A549 (cell line): ENCODE measurements at regions not wholly inside any gene's neighbourhood (a gene's known extent, or its start where the extent isn't known, plus 50 kb on each side); places are given as distances from the start of the nearest gene placed in this dataset.
"Not testable (repeated sequence)": the region's sequence is repeated elsewhere in the genome, so short reads cannot be mapped to it uniquely, and the experiment has no call there.

Experiments used
- ATAC-seq, 2 experiments: fragments of 200-7000 bp in 1 of 2; fragments of >200 bp in 1 of 2; cut with Nextera tagmentation in 1 of 2; cut with Tn5 transposase in 1 of 2; 3 replicates each; pipeline versions ENCODE4 v1.8.0 to v1.9.1; 2018 to 2020; ENCODE audit warnings: mild to moderate bottlenecking in 1 of 2, moderate library complexity in 1 of 2
- CTCF ChIA-PET: fragments of 300-600 bp; sonication (Branson Sonifier 250); formaldehyde crosslinking; extraction: SDS; loops from one replicate; lab custom pipeline; 2021; ENCODE audit warnings: antibody characterized with exemption, inconsistent platforms; lab: Yijun Ruan, JAX
- POLR2A ChIA-PET: fragments of 350-600 bp; formaldehyde crosslinking; extraction: SDS; loops from one replicate; lab custom pipeline; 2021; ENCODE audit warnings: antibody characterized with exemption, inconsistent platforms; lab: Yijun Ruan, JAX
- DNase-seq, 2 experiments: peaks; one replicate each; pipeline versions ENCODE4 v3.0.0 to v3.0.0-alpha.2; 2011 to 2016; ENCODE audit warnings: low read depth in 1 of 2, low spot score in 1 of 2
- FAIRE-seq: peaks from 2 replicates; lab custom pipeline; 2011; peaks lifted over from hg19 to GRCh38; lab: Jason Lieb, UNC
- H3K27ac ChIP-seq, 2 experiments: fragments of >200 bp; sonication (Bioruptor Twin); formaldehyde crosslinking; 3 replicates each; pipeline ENCODE4 v1.5.1; 2016 to 2017
- H3K4me1 ChIP-seq: fragments of >200 bp; sonication (Bioruptor Twin); formaldehyde crosslinking; 3 replicates; pipeline ENCODE4 v1.6.1; 2016
- H3K4me2 ChIP-seq: fragments of >200 bp; sonication (Bioruptor Twin); formaldehyde crosslinking; 3 replicates; pipeline ENCODE4 v1.6.1; 2016
- H3K4me3 ChIP-seq: fragments of >200 bp; sonication (Bioruptor Twin); formaldehyde crosslinking; 3 replicates; pipeline ENCODE4 v1.5.1; 2016
- H3K9me3 ChIP-seq: fragments of >200 bp; sonication (Bioruptor Twin); formaldehyde crosslinking; 3 replicates; pipeline ENCODE4 v1.6.1; 2016
- EHF ChIP-seq: fragments of 250-450 bp; sonication (Bioruptor Pico); IDR thresholded peaks from 2 replicates; pipeline ENCODE4 v1.5.0; 2020; ENCODE audit warnings: mild to moderate bottlenecking
- FOSL2 ChIP-seq, 2 experiments: fragments of 450-650 bp in 1 of 2; fragments of >200 bp in 1 of 2; sonication (Bioruptor Twin) in 1 of 2; formaldehyde crosslinking; IDR thresholded peaks; 2 replicates each; pipeline versions ENCODE4 v1.5.0 to v1.6.1; 2016 to 2020; ENCODE audit warnings: mild to moderate bottlenecking in 1 of 2, moderate library complexity in 1 of 2
- HDAC2 ChIP-seq: fragments of 200-600 bp; sonication (generic); IDR thresholded peaks from 2 replicates; pipeline ENCODE4 v1.6.1; 2016
- HES2 ChIP-seq: fragments of >200 bp; sonication (Bioruptor Twin); formaldehyde crosslinking; IDR thresholded peaks from 2 replicates; pipeline ENCODE4 v1.6.1; 2016
- HOXB5 ChIP-seq: fragments of 250-450 bp; sonication (Bioruptor Pico); IDR thresholded peaks from 2 replicates; pipeline ENCODE4 v1.5.0; 2020; ENCODE audit warnings: mild to moderate bottlenecking, moderate library complexity
- KDM5A ChIP-seq: fragments of 200-600 bp; sonication (generic); IDR thresholded peaks from 2 replicates; pipeline ENCODE4 v1.6.1; 2016; ENCODE audit warnings: antibody characterized with exemption, mild to moderate bottlenecking
- NPAS2 ChIP-seq: fragments of 250-450 bp; sonication (Bioruptor Pico); IDR thresholded peaks from 2 replicates; pipeline ENCODE4 v1.8.0; 2022; ENCODE audit warnings: mild to moderate bottlenecking, moderate library complexity, borderline replicate concordance
- RARB ChIP-seq: fragments of 250-450 bp; sonication (Bioruptor Pico); IDR thresholded peaks from 2 replicates; pipeline ENCODE4 v1.8.0; 2021; ENCODE audit warnings: mild to moderate bottlenecking, moderate library complexity
- REST ChIP-seq: fragments of 200-600 bp; sonication (generic); IDR thresholded peaks from 2 replicates; pipeline ENCODE4 v1.6.1; 2016; ENCODE audit warnings: antibody characterized with exemption, mild to moderate bottlenecking, moderate library complexity
- ZNF302 ChIP-seq: fragments of 250-450 bp; sonication (Bioruptor Pico); IDR thresholded peaks from 2 replicates; pipeline ENCODE4 v1.9.0; 2021; ENCODE audit warnings: inconsistent platforms, mild to moderate bottlenecking, moderate library complexity
- WGBS: methylation state at CpG from one replicate; pipeline ENCODE4 v1.1.6; 2017; ENCODE audit errors: missing lambda C conversion rate; 5-methylcytosine and 5-hydroxymethylcytosine counted together
- TF ChIP-seq, protein P1 (sequence below): fragments of >200 bp; sonication (Bioruptor Twin); formaldehyde crosslinking; IDR thresholded peaks from 3 replicates; pipeline ENCODE4 v1.5.1; 2016

DNA sequence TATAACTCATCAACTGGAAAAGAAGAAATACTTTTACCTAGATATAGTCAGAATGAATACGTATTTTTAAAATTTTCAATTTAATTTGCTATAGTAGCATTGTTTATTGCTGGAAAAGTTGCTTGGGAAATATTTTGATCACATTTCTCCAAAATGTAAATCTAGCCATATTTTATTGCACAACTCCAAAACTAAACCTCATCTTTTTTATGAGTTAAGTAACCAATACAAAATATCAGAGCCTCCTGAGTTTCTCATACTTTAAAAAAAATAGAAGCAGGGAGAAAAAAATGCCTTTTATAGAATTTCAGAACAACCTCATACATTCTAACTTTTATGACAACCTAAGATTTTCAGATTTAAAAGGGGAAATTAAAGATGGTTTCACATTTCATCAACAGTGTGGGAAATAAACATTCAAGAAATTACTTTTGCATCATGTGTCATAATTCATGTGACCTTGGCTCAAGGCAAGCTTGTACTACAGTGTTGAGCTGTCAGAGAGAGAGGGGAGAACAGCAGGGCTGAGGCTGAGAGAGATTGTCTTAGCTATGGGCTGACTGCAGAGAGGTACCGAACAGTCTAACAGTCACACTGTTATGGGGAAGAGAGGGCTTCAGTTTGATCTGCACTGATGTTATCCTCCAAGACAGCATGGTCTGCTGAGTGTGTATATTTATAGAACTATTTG, 519.0 kb downstream of the LTN1 start:
- Histone ChIP-seq H3K4me2 (no peak overlapping the region), H3K4me1 (no peaks in the 10 kb centered on the region), H3K27ac (no peak overlapping the region), H3K9me3 (no peaks in the 10 kb centered on the region), H3K4me3 (no peak overlapping the region)
- CTCF ChIA-PET, result no interaction called here
- TF ChIP-seq, protein P1, sequence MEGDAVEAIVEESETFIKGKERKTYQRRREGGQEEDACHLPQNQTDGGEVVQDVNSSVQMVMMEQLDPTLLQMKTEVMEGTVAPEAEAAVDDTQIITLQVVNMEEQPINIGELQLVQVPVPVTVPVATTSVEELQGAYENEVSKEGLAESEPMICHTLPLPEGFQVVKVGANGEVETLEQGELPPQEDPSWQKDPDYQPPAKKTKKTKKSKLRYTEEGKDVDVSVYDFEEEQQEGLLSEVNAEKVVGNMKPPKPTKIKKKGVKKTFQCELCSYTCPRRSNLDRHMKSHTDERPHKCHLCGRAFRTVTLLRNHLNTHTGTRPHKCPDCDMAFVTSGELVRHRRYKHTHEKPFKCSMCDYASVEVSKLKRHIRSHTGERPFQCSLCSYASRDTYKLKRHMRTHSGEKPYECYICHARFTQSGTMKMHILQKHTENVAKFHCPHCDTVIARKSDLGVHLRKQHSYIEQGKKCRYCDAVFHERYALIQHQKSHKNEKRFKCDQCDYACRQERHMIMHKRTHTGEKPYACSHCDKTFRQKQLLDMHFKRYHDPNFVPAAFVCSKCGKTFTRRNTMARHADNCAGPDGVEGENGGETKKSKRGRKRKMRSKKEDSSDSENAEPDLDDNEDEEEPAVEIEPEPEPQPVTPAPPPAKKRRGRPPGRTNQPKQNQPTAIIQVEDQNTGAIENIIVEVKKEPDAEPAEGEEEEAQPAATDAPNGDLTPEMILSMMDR, result no peak
- no peak for TF ChIP-seq ZNF302 (CRISPR knock-in tag)
- DNase-seq (no peak), FAIRE-seq (no peak), ATAC-seq (no peak)
- WGBS, result 14% methylated on average over 2 of the region's 2 CpGs
- POLR2A ChIA-PET, result no interaction called here

- CTCF ChIA-PET, ATAC-seq: not testable (repeated sequence)
- WGBS, result 3% methylated on average over 2 of the region's 2 CpGs
Observed at GRCh38 chr21:28472543-28472942, 520.1 kb downstream of the LTN1 start.

DNA sequence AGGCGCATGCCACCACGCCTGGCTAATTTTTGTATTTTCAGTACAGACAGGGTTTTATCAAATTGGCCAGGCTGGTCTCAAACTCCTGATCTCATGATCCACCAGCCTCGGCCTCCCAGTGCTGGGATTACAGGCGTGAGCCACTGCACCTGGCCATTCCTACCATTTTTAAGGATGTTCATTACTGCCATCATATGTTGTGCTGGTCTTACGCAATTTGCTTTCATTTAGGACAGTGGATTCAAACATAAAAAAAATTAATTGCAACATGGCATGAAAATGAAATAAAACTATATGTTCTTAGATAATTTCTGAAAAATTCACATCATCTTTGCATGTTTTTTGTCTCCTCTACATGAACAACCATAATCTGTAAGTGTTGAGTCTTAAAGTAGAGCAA, 527.7 kb downstream of the LTN1 start:
- WGBS, result 51% methylated on average over 5 of the region's 5 CpGs
- POLR2A ChIA-PET, result no interaction called here
- no peak for FAIRE-seq

More at GRCh38 chr21:28472543-28472942, 520.1 kb downstream of the LTN1 start:
- POLR2A ChIA-PET, DNase-seq, H3K4me2 ChIP-seq, H3K9me3 ChIP-seq, FAIRE-seq, H3K27ac ChIP-seq, H3K4me1 ChIP-seq, H3K4me3 ChIP-seq: not testable (repeated sequence)

More for the DNA sequence above, 527.7 kb downstream of the LTN1 start:
- H3K4me2 ChIP-seq, result no peak overlapping the region
- H3K4me1 ChIP-seq, result no peaks in the 10 kb centered on the region
- no peak overlapping the region for H3K27ac ChIP-seq
- TF ChIP-seq HDAC2 (no peak), KDM5A (no peak), HES2 (no peak), HOXB5 (no peak), FOSL2 (IDR thresholded peaks at IDR 0.05) (no peak), FOSL2 (CRISPR knock-in tag; IDR thresholded peaks at IDR 0.05) (no peak), NPAS2 (CRISPR knock-in tag) (no peak), RARB (CRISPR knock-in tag) (no peak), REST (no peak), EHF (CRISPR knock-in tag) (no peak)
- TF ChIP-seq, protein P1, result no peak
- ATAC-seq (no peak), DNase-seq (no peak)
- no peaks in the 10 kb centered on the region for H3K9me3 ChIP-seq
- CTCF ChIA-PET, result no interaction called here
- H3K4me3 ChIP-seq, result no peak overlapping the region
